Endothelial cell (in vitro differentiated cells): ENCODE measurements at regions not wholly inside any gene's neighbourhood (a gene's known extent, or its start where the extent isn't known, plus 50 kb on each side); places are given as distances from the start of the nearest gene placed in this dataset.

ENCODE experiments used
- DNase-seq: peaks from one replicate; pipeline ENCODE4 v3.0.0; 2021; ENCODE audit warnings: low spot score
- H3K27ac Mint-ChIP-seq: one replicate; pipeline ENCODE4 v1.8.0; 2021; ENCODE audit warnings: mixed read lengths, inconsistent platforms; ENCODE audit not compliant: unreplicated experiment
- H3K27me3 Mint-ChIP-seq: one replicate; pipeline ENCODE4 v1.8.0; 2021; ENCODE audit warnings: mild to moderate bottlenecking, moderate library complexity, mixed read lengths, inconsistent platforms; ENCODE audit not compliant: unreplicated experiment
- H3K36me3 Mint-ChIP-seq: one replicate; pipeline ENCODE4 v1.8.0; 2021; ENCODE audit warnings: mild to moderate bottlenecking, low read depth, mixed read lengths, inconsistent platforms; ENCODE audit not compliant: unreplicated experiment
- H3K4me1 Mint-ChIP-seq: one replicate; pipeline ENCODE4 v1.8.0; 2021; ENCODE audit warnings: mild to moderate bottlenecking, mixed read lengths, inconsistent platforms; ENCODE audit not compliant: unreplicated experiment
- H3K4me3 Mint-ChIP-seq: one replicate; pipeline ENCODE4 v1.8.0; 2021; ENCODE audit warnings: mild to moderate bottlenecking, mixed read lengths, inconsistent platforms; ENCODE audit not compliant: unreplicated experiment
- H3K9me3 Mint-ChIP-seq: one replicate; pipeline ENCODE4 v1.8.0; 2021; ENCODE audit warnings: mixed read lengths, inconsistent platforms; ENCODE audit not compliant: unreplicated experiment
- TF ChIP-seq, protein P1 (sequence below): fragments of 200-600 bp; sonication (generic); IDR thresholded peaks from one replicate; pipeline ENCODE4 v1.5.0; 2021; ENCODE audit warnings: antibody characterized with exemption; ENCODE audit not compliant: unreplicated experiment

DNA sequence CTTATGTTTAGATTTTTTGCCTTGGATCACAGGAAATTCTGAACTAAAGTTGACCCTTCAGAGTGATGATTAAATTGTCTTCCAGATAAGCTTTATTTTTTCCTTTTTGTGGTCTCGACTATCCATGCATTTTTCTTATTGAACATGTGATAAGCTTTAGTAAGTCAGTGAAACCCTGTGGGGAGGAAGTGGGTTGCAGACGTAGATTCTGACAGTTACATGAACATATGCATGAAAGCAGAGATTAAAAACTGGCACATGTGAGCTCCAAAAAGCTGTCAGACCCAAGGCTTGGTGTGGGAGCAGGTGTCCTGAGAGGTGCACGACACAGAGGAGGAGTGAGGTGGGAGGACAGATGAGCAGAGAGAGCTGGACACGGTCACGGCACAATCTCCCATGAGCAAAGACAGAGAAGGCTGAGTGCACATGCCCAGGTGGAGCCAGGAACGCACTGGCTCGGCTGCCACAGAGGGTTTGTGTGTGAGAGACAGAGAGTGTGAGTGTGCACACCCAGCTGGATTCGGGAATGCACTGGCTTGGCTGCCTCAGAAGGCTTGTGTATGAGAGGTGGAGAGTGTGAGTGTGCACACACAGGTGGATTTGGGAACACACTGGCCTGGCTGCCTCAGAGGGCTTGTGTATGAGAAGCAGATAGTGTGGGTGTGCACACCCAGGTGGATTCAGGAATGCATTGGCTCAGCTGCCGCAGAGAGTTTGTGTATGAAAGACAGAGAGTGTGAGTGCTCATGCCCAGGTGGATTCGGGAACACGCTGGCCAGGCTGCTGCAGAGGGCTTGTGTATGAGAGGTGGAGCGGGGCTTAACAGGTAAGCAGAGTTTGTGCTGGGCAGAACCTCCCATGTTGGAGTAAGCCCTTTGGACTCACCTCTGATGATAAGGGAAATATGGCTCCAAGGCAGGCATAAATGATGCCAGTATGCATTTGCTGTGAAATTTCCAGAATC lies 849.1 kb upstream of the SALL3 start:
- H3K27me3 Mint-ChIP-seq: peaks cover 17% of the 10 kb centered on the region

DNA sequence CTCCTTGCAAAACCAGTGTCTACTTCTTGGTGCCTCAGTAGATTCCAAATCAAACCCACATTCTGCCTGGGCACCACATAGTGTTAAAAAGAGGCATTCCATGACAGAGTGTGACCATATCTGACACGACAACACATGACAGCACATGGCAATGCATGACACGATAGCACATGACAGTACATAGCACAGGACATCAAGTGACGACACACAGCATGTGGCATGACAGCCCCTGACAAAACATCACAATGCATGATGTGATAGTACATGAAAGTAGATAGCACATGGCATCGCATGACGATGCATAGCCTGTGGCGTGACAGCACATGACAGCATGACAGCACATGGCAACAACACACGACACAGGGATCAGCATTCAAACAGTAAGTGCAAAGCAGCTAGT lies 845.9 kb upstream of the SALL3 start:
- peaks cover 50% of the 10 kb centered on the region for H3K9me3 Mint-ChIP-seq
- TF ChIP-seq, protein P1, sequence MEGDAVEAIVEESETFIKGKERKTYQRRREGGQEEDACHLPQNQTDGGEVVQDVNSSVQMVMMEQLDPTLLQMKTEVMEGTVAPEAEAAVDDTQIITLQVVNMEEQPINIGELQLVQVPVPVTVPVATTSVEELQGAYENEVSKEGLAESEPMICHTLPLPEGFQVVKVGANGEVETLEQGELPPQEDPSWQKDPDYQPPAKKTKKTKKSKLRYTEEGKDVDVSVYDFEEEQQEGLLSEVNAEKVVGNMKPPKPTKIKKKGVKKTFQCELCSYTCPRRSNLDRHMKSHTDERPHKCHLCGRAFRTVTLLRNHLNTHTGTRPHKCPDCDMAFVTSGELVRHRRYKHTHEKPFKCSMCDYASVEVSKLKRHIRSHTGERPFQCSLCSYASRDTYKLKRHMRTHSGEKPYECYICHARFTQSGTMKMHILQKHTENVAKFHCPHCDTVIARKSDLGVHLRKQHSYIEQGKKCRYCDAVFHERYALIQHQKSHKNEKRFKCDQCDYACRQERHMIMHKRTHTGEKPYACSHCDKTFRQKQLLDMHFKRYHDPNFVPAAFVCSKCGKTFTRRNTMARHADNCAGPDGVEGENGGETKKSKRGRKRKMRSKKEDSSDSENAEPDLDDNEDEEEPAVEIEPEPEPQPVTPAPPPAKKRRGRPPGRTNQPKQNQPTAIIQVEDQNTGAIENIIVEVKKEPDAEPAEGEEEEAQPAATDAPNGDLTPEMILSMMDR: no peak
- no peak overlapping the region for H3K27ac Mint-ChIP-seq
- no peak for DNase-seq
- no peaks in the 10 kb centered on the region for H3K4me1 Mint-ChIP-seq
- H3K4me3 Mint-ChIP-seq: no peak overlapping the region
- H3K27me3 Mint-ChIP-seq: peaks cover 12% of the 10 kb centered on the region
- peaks cover 18% of the 10 kb centered on the region for H3K36me3 Mint-ChIP-seq

More for the DNA sequence above, 849.1 kb upstream of the SALL3 start:
- Mint-ChIP-seq H3K27ac (no peak overlapping the region), H3K4me3 (no peak overlapping the region), H3K9me3 (peaks cover 57% of the 10 kb centered on the region), H3K4me1 (no peaks in the 10 kb centered on the region), H3K36me3 (peaks cover 29% of the 10 kb centered on the region)
- TF ChIP-seq, protein P1: no peak
- no peak for DNase-seq

DNA sequence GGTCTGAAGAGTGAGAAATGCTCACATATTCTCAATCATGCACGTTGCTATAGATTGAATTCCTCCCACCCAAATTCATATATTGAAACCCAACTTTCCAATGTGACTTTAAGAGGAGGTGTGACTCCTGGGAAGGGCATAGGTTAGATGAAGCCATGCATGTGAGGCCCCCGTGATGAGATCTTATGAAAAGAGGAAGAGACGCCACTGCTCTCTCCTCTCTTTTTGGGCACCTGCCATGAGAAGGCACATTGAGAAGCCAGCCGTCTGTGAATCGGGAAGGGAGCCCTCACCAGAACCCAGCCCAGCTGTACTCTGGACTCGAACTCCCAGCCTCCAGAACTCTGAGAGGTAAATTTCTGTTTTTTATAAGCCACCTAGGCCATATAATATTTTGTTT lies 842.6 kb upstream of the SALL3 start:
- Mint-ChIP-seq H3K27ac (no peak overlapping the region), H3K36me3 (peaks cover 16% of the 10 kb centered on the region), H3K4me3 (no peak overlapping the region), H3K9me3 (peaks cover 45% of the 10 kb centered on the region), H3K27me3 (peaks cover 8% of the 10 kb centered on the region), H3K4me1 (no peaks in the 10 kb centered on the region)
- DNase-seq: no peak
- TF ChIP-seq, protein P1: no peak

DNA sequence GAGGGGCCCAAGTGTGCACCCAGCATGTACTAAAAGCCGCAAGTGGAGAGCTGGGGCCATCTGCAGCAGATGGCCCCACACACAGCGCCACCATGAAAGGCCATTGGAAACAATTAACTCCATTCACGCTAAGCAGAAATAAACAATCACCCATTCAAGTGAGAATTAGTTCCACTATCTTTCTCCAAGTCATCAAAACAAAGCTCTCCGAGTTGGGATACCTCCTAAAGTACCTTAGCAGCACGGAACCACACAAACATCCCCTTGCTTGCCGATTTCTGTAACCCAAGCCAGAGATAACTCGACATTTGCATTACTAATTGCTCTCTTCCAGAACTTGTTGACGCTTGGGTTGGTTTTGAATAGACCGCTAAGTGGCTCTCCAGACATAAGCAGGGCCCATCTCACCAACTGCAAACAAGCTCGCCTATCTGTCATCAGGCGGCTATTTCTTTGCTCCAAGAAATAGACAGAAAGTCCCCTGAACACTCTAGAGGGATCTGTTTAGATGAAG lies 840.6 kb upstream of the SALL3 start:
- DNase-seq: no peak
- no peaks in the 10 kb centered on the region for H3K4me1 Mint-ChIP-seq

More for the DNA sequence above, 840.6 kb upstream of the SALL3 start:
- H3K9me3 Mint-ChIP-seq: peaks cover 40% of the 10 kb centered on the region
- TF ChIP-seq, protein P1: no peak
- H3K27ac Mint-ChIP-seq: no peak overlapping the region
- H3K27me3 Mint-ChIP-seq: peaks cover 8% of the 10 kb centered on the region
- H3K4me3 Mint-ChIP-seq: no peak overlapping the region
- H3K36me3 Mint-ChIP-seq: peaks cover 16% of the 10 kb centered on the region
